SU-DHL-6 (cell line): ENCODE measurements at regions not wholly inside any gene's neighbourhood (a gene's known extent, or its start where the extent isn't known, plus 50 kb on each side); places are given as distances from the start of the nearest gene placed in this dataset.
"Not testable (repeated sequence)": the region's sequence is repeated elsewhere in the genome, so short reads cannot be mapped to it uniquely, and the experiment has no call there.

Experiments
- H2AFZ ChIP-seq: fragments of 200-600 bp; sonication (generic); 2 replicates; pipeline ENCODE4 v1.6.1; 2014; ENCODE audit warnings: low read depth, mild to moderate bottlenecking, moderate library complexity, mixed read lengths, antibody characterized with exemption, low read length; ENCODE audit not compliant: severe bottlenecking
- H3F3A ChIP-seq: fragments of 200-600 bp; shearing (Covaris generic); 2 replicates; pipeline ENCODE4 v1.6.0; 2016; ENCODE audit warnings: antibody characterized with exemption, mild to moderate bottlenecking; ENCODE audit not compliant: insufficient read depth
- H3K27ac ChIP-seq: fragments of 200-600 bp; sonication (generic); 2 replicates; pipeline ENCODE4 v1.5.1; 2016; ENCODE audit warnings: low read depth, mild to moderate bottlenecking, low read length, moderate library complexity, mixed read lengths
- H3K27me3 ChIP-seq: fragments of 200-600 bp; sonication (generic), shearing (Covaris generic); 2 replicates; pipeline ENCODE4 v1.6.0; 2014; ENCODE audit warnings: mild to moderate bottlenecking, low read length
- H3K36me3 ChIP-seq: fragments of 200-600 bp; sonication (generic); 2 replicates; pipeline ENCODE4 v1.6.1; 2014; ENCODE audit warnings: mild to moderate bottlenecking, low read length, mixed read lengths
- H3K4me2 ChIP-seq: fragments of 300-600, 200-600 bp; shearing (Covaris generic), sonication (generic); 2 replicates; pipeline ENCODE4 v1.6.0; 2014; ENCODE audit warnings: low read length, low read depth, mild to moderate bottlenecking; ENCODE audit not compliant: poor library complexity, severe bottlenecking
- H3K4me3 ChIP-seq: fragments of 200-600 bp; sonication (generic); 2 replicates; pipeline ENCODE4 v1.5.1; 2014; ENCODE audit warnings: antibody characterized with exemption, low read length, mild to moderate bottlenecking, mixed read lengths; ENCODE audit not compliant: insufficient read depth, poor library complexity, severe bottlenecking
- H3K79me2 ChIP-seq: fragments of 200-600 bp; sonication (generic); 2 replicates; pipeline ENCODE4 v1.6.1; 2014; ENCODE audit warnings: mild to moderate bottlenecking, low read length, moderate library complexity; ENCODE audit not compliant: insufficient read depth
- H3K9ac ChIP-seq: fragments of 200-600 bp; sonication (generic); 2 replicates; pipeline ENCODE4 v1.7.0; 2014; ENCODE audit warnings: mild to moderate bottlenecking, low read length
- H3K9me2 ChIP-seq: fragments of 200-600 bp; sonication (generic); replicated peaks from 2 replicates; pipeline ENCODE4 v1.6.1; 2014; ENCODE audit warnings: low read length; ENCODE audit not compliant: insufficient read depth
- H3K9me3 ChIP-seq: fragments of 200-600 bp; sonication (generic); 2 replicates; pipeline ENCODE4 v1.6.1; 2014; ENCODE audit warnings: low read length, mixed read lengths; ENCODE audit not compliant: insufficient read depth
- H4K20me1 ChIP-seq: fragments of 200-600 bp; sonication (generic); 2 replicates; pipeline ENCODE4 v1.6.1; 2014; ENCODE audit warnings: low read depth, mild to moderate bottlenecking, antibody characterized with exemption, low read length, moderate library complexity, mixed read lengths
- EZH2phosphoT487 ChIP-seq: fragments of 200-600 bp; sonication (generic), shearing (Covaris generic); conservative IDR thresholded peaks from 2 replicates; pipeline ENCODE4 v1.6.1; 2018; ENCODE audit warnings: mild to moderate bottlenecking, antibody characterized with exemption, low read length, moderate library complexity, mixed read lengths
- TF ChIP-seq, protein P1 (sequence below): fragments of 200-600 bp; sonication (generic); IDR thresholded peaks from one replicate; pipeline ENCODE4 v1.5.1; 2017; ENCODE audit warnings: antibody characterized with exemption, mild to moderate bottlenecking, low read length, moderate library complexity; ENCODE audit not compliant: insufficient read depth, poor library complexity, severe bottlenecking

DNA sequence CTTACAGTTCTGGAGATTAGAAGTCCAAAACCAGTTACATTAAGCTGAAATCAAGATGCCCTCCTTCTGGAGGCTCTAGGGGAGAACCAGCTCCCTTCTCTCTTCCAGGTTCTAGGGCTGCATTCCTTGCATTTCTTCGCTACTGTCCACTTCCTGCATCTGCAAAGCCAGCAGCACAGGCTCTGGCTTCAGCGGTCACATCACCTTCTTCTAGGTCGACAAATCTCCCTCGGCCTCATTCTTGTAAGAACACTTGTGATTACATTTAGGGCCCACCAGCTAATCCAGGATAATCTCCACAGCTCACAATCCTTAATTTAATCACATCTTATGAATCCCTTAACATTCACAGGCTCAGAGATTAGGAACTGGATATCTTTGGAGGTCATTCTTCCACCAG, 73.8 kb downstream of the MINAR1 start:
- H3K79me2 ChIP-seq: no peaks in the 10 kb centered on the region
- no peaks in the 10 kb centered on the region for H3K9me3 ChIP-seq
- no peaks in the 10 kb centered on the region for H3F3A ChIP-seq

DNA sequence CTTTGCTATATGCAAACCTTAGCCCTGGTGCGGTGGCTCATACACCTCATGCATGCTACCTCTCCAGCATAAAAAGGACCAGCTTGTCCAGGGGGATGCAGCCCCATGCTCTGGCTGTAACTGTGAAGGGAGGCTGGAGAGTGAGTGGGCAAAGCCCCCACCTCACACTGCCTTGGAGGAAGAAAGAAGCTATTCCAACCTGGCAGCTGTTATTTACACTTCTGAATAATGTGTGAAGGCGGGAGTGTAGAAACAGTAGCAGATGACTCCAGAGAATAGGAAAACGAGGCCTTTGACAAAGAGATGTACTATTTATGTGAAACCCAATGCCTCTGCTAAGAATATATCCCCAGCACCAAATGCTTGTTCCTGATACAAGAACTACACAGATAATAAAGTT, 80.7 kb downstream of the MINAR1 start:
- not testable (repeated sequence) for H3K27me3 ChIP-seq, H4K20me1 ChIP-seq, H3K79me2 ChIP-seq, H3K9ac ChIP-seq, H3K36me3 ChIP-seq, H3F3A ChIP-seq, H3K9me2 ChIP-seq, H2AFZ ChIP-seq, H3K9me3 ChIP-seq, H3K4me2 ChIP-seq, H3K4me3 ChIP-seq, H3K27ac ChIP-seq

More for the DNA sequence above, 73.8 kb downstream of the MINAR1 start:
- Histone ChIP-seq H3K9me2 (no peaks in the 10 kb centered on the region), H3K4me3 (no peak overlapping the region), H3K27me3 (no peaks in the 10 kb centered on the region), H4K20me1 (no peaks in the 10 kb centered on the region), H2AFZ (no peak overlapping the region), H3K36me3 (no peaks in the 10 kb centered on the region), H3K27ac (no peak overlapping the region), H3K9ac (no peak overlapping the region), H3K4me2 (no peak overlapping the region)
- TF ChIP-seq, protein P1, sequence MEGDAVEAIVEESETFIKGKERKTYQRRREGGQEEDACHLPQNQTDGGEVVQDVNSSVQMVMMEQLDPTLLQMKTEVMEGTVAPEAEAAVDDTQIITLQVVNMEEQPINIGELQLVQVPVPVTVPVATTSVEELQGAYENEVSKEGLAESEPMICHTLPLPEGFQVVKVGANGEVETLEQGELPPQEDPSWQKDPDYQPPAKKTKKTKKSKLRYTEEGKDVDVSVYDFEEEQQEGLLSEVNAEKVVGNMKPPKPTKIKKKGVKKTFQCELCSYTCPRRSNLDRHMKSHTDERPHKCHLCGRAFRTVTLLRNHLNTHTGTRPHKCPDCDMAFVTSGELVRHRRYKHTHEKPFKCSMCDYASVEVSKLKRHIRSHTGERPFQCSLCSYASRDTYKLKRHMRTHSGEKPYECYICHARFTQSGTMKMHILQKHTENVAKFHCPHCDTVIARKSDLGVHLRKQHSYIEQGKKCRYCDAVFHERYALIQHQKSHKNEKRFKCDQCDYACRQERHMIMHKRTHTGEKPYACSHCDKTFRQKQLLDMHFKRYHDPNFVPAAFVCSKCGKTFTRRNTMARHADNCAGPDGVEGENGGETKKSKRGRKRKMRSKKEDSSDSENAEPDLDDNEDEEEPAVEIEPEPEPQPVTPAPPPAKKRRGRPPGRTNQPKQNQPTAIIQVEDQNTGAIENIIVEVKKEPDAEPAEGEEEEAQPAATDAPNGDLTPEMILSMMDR: no peak
- no peak for TF ChIP-seq EZH2phosphoT487

DNA sequence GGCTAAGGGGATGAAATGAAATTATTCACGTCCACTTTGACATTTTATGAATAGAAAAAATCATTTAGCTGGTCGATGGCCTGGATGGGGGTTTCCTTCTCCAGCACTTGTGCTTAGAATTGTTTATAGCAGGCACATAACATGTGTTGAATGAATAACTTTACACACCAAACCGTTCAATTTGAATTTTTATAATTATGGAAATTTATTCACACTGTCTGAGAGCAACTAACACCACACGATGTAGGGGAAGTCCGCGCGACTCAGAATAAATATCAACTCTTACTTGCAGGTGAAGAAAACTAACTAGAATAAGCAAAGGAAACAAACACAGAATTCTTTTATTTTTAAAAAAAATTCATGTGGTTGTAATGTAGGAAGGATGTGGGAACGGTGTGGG, 81.3 kb downstream of the MINAR1 start:
- Histone ChIP-seq H3K9me3 (no peaks in the 10 kb centered on the region), H3K4me2 (no peak overlapping the region), H3K9me2 (no peaks in the 10 kb centered on the region), H4K20me1 (no peaks in the 10 kb centered on the region), H3K36me3 (no peaks in the 10 kb centered on the region), H3K9ac (no peak overlapping the region), H3F3A (no peaks in the 10 kb centered on the region), H3K27ac (no peak overlapping the region), H3K27me3 (no peaks in the 10 kb centered on the region), H3K79me2 (no peaks in the 10 kb centered on the region), H3K4me3 (no peak overlapping the region), H2AFZ (no peak overlapping the region)
- TF ChIP-seq EZH2phosphoT487: no peak
- TF ChIP-seq, protein P1: no peak

DNA sequence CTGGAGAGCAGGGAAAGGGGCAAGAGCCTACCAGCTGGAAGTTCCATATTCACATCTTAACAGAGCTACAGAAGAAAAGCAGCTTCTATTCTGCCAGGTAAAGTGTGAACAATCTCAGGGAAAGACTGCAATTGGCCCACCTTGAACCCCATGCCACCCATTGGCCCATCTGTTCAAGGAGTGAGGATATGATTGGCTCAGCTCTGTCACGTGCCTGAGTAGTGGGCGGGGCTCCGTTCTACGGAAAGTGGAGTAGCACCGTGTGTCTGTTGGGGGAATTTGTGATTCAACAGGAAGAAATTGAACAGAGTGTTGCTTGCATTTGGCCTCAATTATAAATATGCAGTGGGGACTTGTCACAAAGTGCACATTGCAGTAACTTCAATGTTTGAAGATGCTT, 81.8 kb downstream of the MINAR1 start:
- no peak overlapping the region for H3K9ac ChIP-seq
- no peaks in the 10 kb centered on the region for H3K36me3 ChIP-seq
- H4K20me1 ChIP-seq: no peaks in the 10 kb centered on the region
- no peaks in the 10 kb centered on the region for H3K79me2 ChIP-seq
- H3K27ac ChIP-seq: no peak overlapping the region
- no peaks in the 10 kb centered on the region for H3K9me3 ChIP-seq
- TF ChIP-seq, protein P1: no peak
- no peak for TF ChIP-seq EZH2phosphoT487
- no peak overlapping the region for H3K4me3 ChIP-seq
- H2AFZ ChIP-seq: no peak overlapping the region
- no peaks in the 10 kb centered on the region for H3F3A ChIP-seq
- no peak overlapping the region for H3K4me2 ChIP-seq
- H3K27me3 ChIP-seq: no peaks in the 10 kb centered on the region
- H3K9me2 ChIP-seq: no peaks in the 10 kb centered on the region
